Ishikawa (cell line): ENCODE measurements at regions not wholly inside any gene's neighbourhood (a gene's known extent, or its start where the extent isn't known, plus 50 kb on each side); places are given as distances from the start of the nearest gene placed in this dataset.

Source experiments
- CEBPB ChIP-seq: IDR thresholded peaks from 2 replicates; pipeline ENCODE4 v1.6.1; 2012
- CREB1 ChIP-seq: IDR thresholded peaks from 2 replicates; pipeline ENCODE4 v1.6.1; 2012; ENCODE audit warnings: low read depth
- EGR1 ChIP-seq: IDR thresholded peaks from 2 replicates; pipeline ENCODE4 v1.6.1; 2012
- EP300 ChIP-seq: IDR thresholded peaks from 2 replicates; pipeline ENCODE4 v1.6.1; 2012; ENCODE audit warnings: borderline replicate concordance
- FOXM1 ChIP-seq: IDR thresholded peaks from 2 replicates; pipeline ENCODE4 v1.6.1; 2012; ENCODE audit warnings: low read depth, borderline replicate concordance
- MAX ChIP-seq: IDR thresholded peaks from 2 replicates; pipeline ENCODE4 v1.6.1; 2012
- NFIC ChIP-seq: IDR thresholded peaks from 2 replicates; pipeline ENCODE4 v1.6.1; 2012
- RAD21 ChIP-seq: IDR thresholded peaks from 2 replicates; pipeline ENCODE4 v1.6.1; 2012; ENCODE audit warnings: low read depth
- REST ChIP-seq: IDR thresholded peaks from 2 replicates; pipeline ENCODE4 v1.6.1; 2012; ENCODE audit warnings: low read depth, mild to moderate bottlenecking
- TAF1 ChIP-seq: IDR thresholded peaks from 2 replicates; pipeline ENCODE4 v1.6.1; 2012; ENCODE audit warnings: low read depth, mild to moderate bottlenecking
- TCF12 ChIP-seq: IDR thresholded peaks from 2 replicates; pipeline ENCODE4 v1.6.1; 2012; ENCODE audit warnings: low read depth
- TEAD4 ChIP-seq: IDR thresholded peaks from 2 replicates; pipeline ENCODE4 v1.6.1; 2012
- USF1 ChIP-seq: IDR thresholded peaks from 2 replicates; pipeline ENCODE4 v1.6.1; 2012
- YY1 ChIP-seq: IDR thresholded peaks from 2 replicates; pipeline ENCODE4 v1.6.1; 2012; ENCODE audit warnings: low read depth
- ZBTB7A ChIP-seq: IDR thresholded peaks from 2 replicates; pipeline ENCODE4 v1.6.1; 2012; ENCODE audit warnings: low read depth

GRCh38 chr16:50462793-50463507 lies 85.2 kb upstream of the NKD1 start:
- TF ChIP-seq MAX (no peak), ZBTB7A (no peak), TAF1 (no peak), CREB1 (no peak), EGR1 (no peak), TCF12 (no peak), RAD21 (no peak), CEBPB (no peak), EP300 (no peak), FOXM1 (no peak), YY1 (no peak), USF1 (no peak), NFIC (no peak), TEAD4 (no peak), REST (no peak)

GRCh38 chr16:50461400-50461760 lies 86.8 kb upstream of the NKD1 start:
- no peak for TF ChIP-seq TCF12
- no peak for TF ChIP-seq USF1
- TF ChIP-seq RAD21 = no peak
- no peak for TF ChIP-seq TAF1
- TF ChIP-seq EP300 = no peak
- no peak for TF ChIP-seq REST
- no peak for TF ChIP-seq FOXM1
- no peak for TF ChIP-seq MAX
- no peak for TF ChIP-seq CREB1
- no peak for TF ChIP-seq ZBTB7A
- TF ChIP-seq CEBPB = no peak
- TF ChIP-seq NFIC = no peak

- TF ChIP-seq TAF1 (no peak), EP300 (no peak), FOXM1 (no peak), YY1 (no peak), EGR1 (no peak), NFIC (no peak), TEAD4 (no peak), MAX (no peak), CEBPB (no peak), REST (no peak), ZBTB7A (no peak), USF1 (no peak), CREB1 (no peak)
These were observed 87.4 kb upstream of the NKD1 start for GRCh38 chr16:50460538-50461399.
